Vagina (tissue), 2 donors: ENCODE measurements at regions not wholly inside any gene's neighbourhood (a gene's known extent, or its start where the extent isn't known, plus 50 kb on each side); places are given as distances from the start of the nearest gene placed in this dataset.

Experiments
- DNase-seq, 2 donors: peaks; one replicate each; pipeline ENCODE4 v3.0.0-alpha.2; 2017; ENCODE audit errors: extremely low spot score in 2 of 2
- H3K27ac ChIP-seq: fragments of 200-600 bp; sonication (generic); one replicate; pipeline ENCODE4 v1.5.1; 2019
- H3K27me3 ChIP-seq: fragments of 200-600 bp; sonication (generic); one replicate; pipeline ENCODE4 v1.5.1; 2019
- H3K36me3 ChIP-seq, 2 donors: fragments of 200-600 bp; sonication (generic); one replicate each; pipeline ENCODE4 v1.5.1; 2017 to 2019
- H3K4me1 ChIP-seq: fragments of 200-600 bp; sonication (generic); one replicate; pipeline ENCODE4 v1.5.1; 2019
- H3K4me3 ChIP-seq, 2 donors: fragments of 200-600 bp; sonication (generic); 1 replicate in 1 of 2; 2 replicates in 1 of 2; pipeline ENCODE4 v1.5.1; 2016 to 2019
- H3K9me3 ChIP-seq: fragments of 200-600 bp; sonication (generic); one replicate; pipeline ENCODE4 v1.5.1; 2019
- CTCF ChIP-seq, 3 experiments: fragments of 450-650 bp in 2 of 3; fragments of 200-600 bp in 1 of 3; sonication (generic) in 1 of 3; IDR thresholded peaks; one replicate each; pipeline ENCODE4 v1.5.1; 2017 to 2019; ENCODE audit warnings: antibody characterized with exemption in 3 of 3, mild to moderate bottlenecking in 2 of 3, moderate library complexity in 2 of 3
- POLR2A ChIP-seq, 2 donors: fragments of 450-650 bp; IDR thresholded peaks; one replicate each; pipeline ENCODE4 v1.6.1; 2017; ENCODE audit warnings: antibody characterized with exemption in 2 of 2, mild to moderate bottlenecking in 2 of 2, moderate library complexity in 2 of 2
- POLR2AphosphoS5 ChIP-seq, 2 donors: sonication (generic); formaldehyde crosslinking; IDR thresholded peaks; one replicate each; pipeline ENCODE4 v1.9.0; 2017; ENCODE audit warnings: antibody characterized with exemption in 2 of 2, mild to moderate bottlenecking in 2 of 2, low read depth in 1 of 2; ENCODE audit not compliant: insufficient read depth in 1 of 2
- intact Hi-C: fragments of 100-400 bp; cut with DNase I; formaldehyde crosslinking; loops from one replicate; pipeline ENCODE4 v1.15.1; 2023

- no peaks in the 10 kb centered on the region for H3K27me3 ChIP-seq
- no peak overlapping the region for H3K4me3 ChIP-seq
- H3K4me1 ChIP-seq: peaks cover 9% of the 10 kb centered on the region
- TF ChIP-seq POLR2A (IDR thresholded peaks at IDR 0.05): no peak
- no peak for TF ChIP-seq CTCF (IDR thresholded peaks at IDR 0.05)
- TF ChIP-seq POLR2AphosphoS5 (IDR thresholded peaks at IDR 0.05; ENCODE audit: insufficient read depth in 1 of 2, low read depth in 1 of 2): no peak
- H3K36me3 ChIP-seq: no peaks in the 10 kb centered on the region
- no peak overlapping the region for H3K27ac ChIP-seq
- DNase-seq: no peak
- H3K9me3 ChIP-seq: no peaks in the 10 kb centered on the region
- intact Hi-C loops: no loop called here
Observed at GRCh38 chr10:118107040-118107439, 60.3 kb upstream of the RAB11FIP2 start.

GRCh38 chr10:118106426-118106825 is 59.7 kb upstream of the RAB11FIP2 start:
- Histone ChIP-seq H3K4me1 (peaks cover 9% of the 10 kb centered on the region), H3K27me3 (no peaks in the 10 kb centered on the region), H3K36me3 (no peaks in the 10 kb centered on the region), H3K27ac (no peak overlapping the region), H3K4me3 (no peak overlapping the region), H3K9me3 (no peaks in the 10 kb centered on the region)
- no peak for TF ChIP-seq POLR2A (IDR thresholded peaks at IDR 0.05)
- peak in 1 of 3 experiments; percentile 7 for TF ChIP-seq CTCF (IDR thresholded peaks at IDR 0.05)
- no peak for TF ChIP-seq POLR2AphosphoS5 (IDR thresholded peaks at IDR 0.05; ENCODE audit: insufficient read depth in 1 of 2, low read depth in 1 of 2)
- intact Hi-C loops: no loop called here
- DNase-seq: no peak

- intact Hi-C loops: no loop called here
- TF ChIP-seq CTCF (IDR thresholded peaks at IDR 0.05) (no peak), POLR2A (IDR thresholded peaks at IDR 0.05) (no peak), POLR2AphosphoS5 (IDR thresholded peaks at IDR 0.05; ENCODE audit: insufficient read depth in 1 of 2, low read depth in 1 of 2) (no peak)
Observed at GRCh38 chr10:118102121-118102520, 55.4 kb upstream of the RAB11FIP2 start.

GRCh38 chr10:118101501-118101900 is 54.8 kb upstream of the RAB11FIP2 start:
- no peak for TF ChIP-seq CTCF (IDR thresholded peaks at IDR 0.05)
- TF ChIP-seq POLR2AphosphoS5 (IDR thresholded peaks at IDR 0.05; ENCODE audit: insufficient read depth in 1 of 2, low read depth in 1 of 2): no peak
- TF ChIP-seq POLR2A (IDR thresholded peaks at IDR 0.05): no peak
- Histone ChIP-seq H3K27me3 (no peaks in the 10 kb centered on the region), H3K36me3 (no peaks in the 10 kb centered on the region), H3K9me3 (no peaks in the 10 kb centered on the region), H3K27ac (no peak overlapping the region), H3K4me1 (no peaks in the 10 kb centered on the region), H3K4me3 (no peak overlapping the region)
- no peak for DNase-seq
- intact Hi-C loops: no loop called here

More at GRCh38 chr10:118102121-118102520, 55.4 kb upstream of the RAB11FIP2 start:
- Histone ChIP-seq H3K4me1 (no peaks in the 10 kb centered on the region), H3K4me3 (no peak overlapping the region), H3K27ac (no peak overlapping the region), H3K9me3 (no peaks in the 10 kb centered on the region), H3K27me3 (no peaks in the 10 kb centered on the region), H3K36me3 (no peaks in the 10 kb centered on the region)
- no peak for DNase-seq
